Astrocyte (in vitro differentiated cells and primary cell): ENCODE measurements at regions not wholly inside any gene's neighbourhood (a gene's known extent, or its start where the extent isn't known, plus 50 kb on each side); places are given as distances from the start of the nearest gene placed in this dataset.

Source experiments
- DNase-seq: peaks from one replicate; pipeline ENCODE4 v3.0.0-alpha.2; 2010; ENCODE audit warnings: low read depth
- FAIRE-seq: peaks from 2 replicates; lab custom pipeline; 2011; peaks lifted over from hg19 to GRCh38; lab: Jason Lieb, UNC
- H2AFZ ChIP-seq: 2 replicates; pipeline ENCODE4 v1.6.0; 2012; ENCODE audit warnings: low read depth, low read length, inconsistent platforms
- H3K27ac ChIP-seq: 2 replicates; pipeline ENCODE4 v1.5.1; 2011; ENCODE audit warnings: low read depth, low read length, inconsistent platforms
- H3K27me3 ChIP-seq: 2 replicates; pipeline ENCODE4 v1.6.0; 2011; ENCODE audit warnings: low read length, inconsistent platforms; ENCODE audit not compliant: insufficient read depth
- H3K36me3 ChIP-seq: 2 replicates; pipeline ENCODE4 v1.5.1; 2011; ENCODE audit warnings: low read length, inconsistent platforms; ENCODE audit not compliant: insufficient read depth
- H3K4me1 ChIP-seq: 2 replicates; pipeline ENCODE4 v1.5.1; 2011; ENCODE audit warnings: low read length, inconsistent platforms; ENCODE audit not compliant: insufficient read depth
- H3K4me2 ChIP-seq: 2 replicates; pipeline ENCODE4 v1.6.0; 2012; ENCODE audit warnings: low read length, inconsistent platforms
- H3K4me3 ChIP-seq: 2 replicates; pipeline ENCODE4 v1.5.1; 2011; ENCODE audit warnings: low read depth, mild to moderate bottlenecking, low read length, inconsistent platforms; ENCODE audit not compliant: insufficient read depth
- H3K79me2 ChIP-seq: 2 replicates; pipeline ENCODE4 v1.6.0; 2012; ENCODE audit warnings: mild to moderate bottlenecking, low read length, inconsistent platforms; ENCODE audit not compliant: insufficient read depth
- H3K9ac ChIP-seq: 2 replicates; pipeline ENCODE4 v1.6.0; 2012; ENCODE audit warnings: mild to moderate bottlenecking, low read length, inconsistent platforms
- H3K9me3 ChIP-seq: 2 replicates; pipeline ENCODE4 v1.5.1; 2012; ENCODE audit warnings: low read depth, mild to moderate bottlenecking, low read length, inconsistent platforms; ENCODE audit not compliant: insufficient read depth
- H4K20me1 ChIP-seq: 2 replicates; pipeline ENCODE4 v1.6.0; 2012; ENCODE audit warnings: low read length, inconsistent platforms; ENCODE audit not compliant: insufficient read depth
- H3K27ac Mint-ChIP-seq: one replicate; pipeline ENCODE4 v1.8.0; 2021; ENCODE audit warnings: mild to moderate bottlenecking, mixed read lengths; ENCODE audit not compliant: unreplicated experiment
- H3K27me3 Mint-ChIP-seq: one replicate; pipeline ENCODE4 v1.8.0; 2021; ENCODE audit warnings: low read depth, mixed read lengths; ENCODE audit not compliant: unreplicated experiment
- H3K36me3 Mint-ChIP-seq: one replicate; pipeline ENCODE4 v1.8.0; 2021; ENCODE audit warnings: low read depth, mixed read lengths; ENCODE audit not compliant: unreplicated experiment
- H3K4me1 Mint-ChIP-seq: one replicate; pipeline ENCODE4 v1.8.0; 2021; ENCODE audit warnings: low read depth, mixed read lengths; ENCODE audit not compliant: unreplicated experiment
- H3K4me3 Mint-ChIP-seq: one replicate; pipeline ENCODE4 v1.8.0; 2021; ENCODE audit warnings: mild to moderate bottlenecking, moderate library complexity, mixed read lengths; ENCODE audit not compliant: unreplicated experiment
- H3K9me3 Mint-ChIP-seq: one replicate; pipeline ENCODE4 v1.8.0; 2021; ENCODE audit warnings: mild to moderate bottlenecking, mixed read lengths; ENCODE audit not compliant: unreplicated experiment
- EZH2 ChIP-seq: IDR thresholded peaks from 2 replicates; pipeline ENCODE4 v1.6.1; 2012; ENCODE audit warnings: mild to moderate bottlenecking, low read length, inconsistent platforms; ENCODE audit not compliant: insufficient read depth
- TF ChIP-seq, protein P1 (sequence below): IDR thresholded peaks from 2 replicates; pipeline ENCODE4 v1.5.1; 2011; ENCODE audit warnings: low read depth, mild to moderate bottlenecking, inconsistent platforms, low read length, moderate library complexity; ENCODE audit not compliant: insufficient read depth

- Histone ChIP-seq H3K4me1 (no peaks in the 10 kb centered on the region), H3K4me2 (no peak overlapping the region), H4K20me1 (no peaks in the 10 kb centered on the region), H3K36me3 (no peaks in the 10 kb centered on the region), H3K27me3 (no peaks in the 10 kb centered on the region), H3K9ac (no peak overlapping the region), H2AFZ (no peak overlapping the region), H3K79me2 (no peaks in the 10 kb centered on the region), H3K9me3 (no peaks in the 10 kb centered on the region), H3K4me3 (no peak overlapping the region), H3K27ac (no peak overlapping the region)
- Mint-ChIP-seq H3K27ac (no peak overlapping the region), H3K27me3 (no peaks in the 10 kb centered on the region), H3K4me1 (peaks cover 12% of the 10 kb centered on the region), H3K9me3 (no peaks in the 10 kb centered on the region), H3K36me3 (no peaks in the 10 kb centered on the region), H3K4me3 (no peak overlapping the region)
- TF ChIP-seq, protein P1, sequence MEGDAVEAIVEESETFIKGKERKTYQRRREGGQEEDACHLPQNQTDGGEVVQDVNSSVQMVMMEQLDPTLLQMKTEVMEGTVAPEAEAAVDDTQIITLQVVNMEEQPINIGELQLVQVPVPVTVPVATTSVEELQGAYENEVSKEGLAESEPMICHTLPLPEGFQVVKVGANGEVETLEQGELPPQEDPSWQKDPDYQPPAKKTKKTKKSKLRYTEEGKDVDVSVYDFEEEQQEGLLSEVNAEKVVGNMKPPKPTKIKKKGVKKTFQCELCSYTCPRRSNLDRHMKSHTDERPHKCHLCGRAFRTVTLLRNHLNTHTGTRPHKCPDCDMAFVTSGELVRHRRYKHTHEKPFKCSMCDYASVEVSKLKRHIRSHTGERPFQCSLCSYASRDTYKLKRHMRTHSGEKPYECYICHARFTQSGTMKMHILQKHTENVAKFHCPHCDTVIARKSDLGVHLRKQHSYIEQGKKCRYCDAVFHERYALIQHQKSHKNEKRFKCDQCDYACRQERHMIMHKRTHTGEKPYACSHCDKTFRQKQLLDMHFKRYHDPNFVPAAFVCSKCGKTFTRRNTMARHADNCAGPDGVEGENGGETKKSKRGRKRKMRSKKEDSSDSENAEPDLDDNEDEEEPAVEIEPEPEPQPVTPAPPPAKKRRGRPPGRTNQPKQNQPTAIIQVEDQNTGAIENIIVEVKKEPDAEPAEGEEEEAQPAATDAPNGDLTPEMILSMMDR = no peak
- no peak for TF ChIP-seq EZH2
- DNase-seq = no peak
- no peak for FAIRE-seq
Measured at GRCh38 chr4:11597506-11597905, 168.8 kb upstream of the HS3ST1 start.

GRCh38 chr4:11596989-11597388 is 168.3 kb upstream of the HS3ST1 start:
- Mint-ChIP-seq H3K9me3 (no peaks in the 10 kb centered on the region), H3K4me3 (no peak overlapping the region)
- no peak overlapping the region for H3K4me2 ChIP-seq

GRCh38 chr4:11593576-11594116 is 165.0 kb upstream of the HS3ST1 start:
- Histone ChIP-seq H3K4me1 (peaks cover 8% of the 10 kb centered on the region), H4K20me1 (no peaks in the 10 kb centered on the region), H2AFZ (no peak overlapping the region), H3K4me2 (no peak overlapping the region), H3K4me3 (no peak overlapping the region), H3K9ac (no peak overlapping the region), H3K27ac (no peak overlapping the region), H3K9me3 (no peaks in the 10 kb centered on the region), H3K27me3 (no peaks in the 10 kb centered on the region), H3K79me2 (no peaks in the 10 kb centered on the region), H3K36me3 (no peaks in the 10 kb centered on the region)
- TF ChIP-seq, protein P1 = no peak
- TF ChIP-seq EZH2 = no peak
- H3K4me1 Mint-ChIP-seq = peaks cover 14% of the 10 kb centered on the region
- no peak overlapping the region for H3K27ac Mint-ChIP-seq
- DNase-seq (no peak), FAIRE-seq (no peak)
- H3K9me3 Mint-ChIP-seq = no peaks in the 10 kb centered on the region
- H3K27me3 Mint-ChIP-seq = no peaks in the 10 kb centered on the region
- no peaks in the 10 kb centered on the region for H3K36me3 Mint-ChIP-seq
- H3K4me3 Mint-ChIP-seq = no peak overlapping the region

More at GRCh38 chr4:11596989-11597388, 168.3 kb upstream of the HS3ST1 start:
- Histone ChIP-seq H3K27me3 (no peaks in the 10 kb centered on the region), H4K20me1 (no peaks in the 10 kb centered on the region), H3K27ac (no peak overlapping the region), H3K79me2 (no peaks in the 10 kb centered on the region), H3K4me1 (no peaks in the 10 kb centered on the region), H3K9me3 (no peaks in the 10 kb centered on the region), H3K9ac (no peak overlapping the region), H3K36me3 (no peaks in the 10 kb centered on the region), H3K4me3 (no peak overlapping the region), H2AFZ (no peak overlapping the region)
- peaks cover 12% of the 10 kb centered on the region for H3K4me1 Mint-ChIP-seq
- FAIRE-seq = no peak
- no peaks in the 10 kb centered on the region for H3K27me3 Mint-ChIP-seq
- TF ChIP-seq, protein P1 = no peak
- no peak for TF ChIP-seq EZH2
- no peak overlapping the region for H3K27ac Mint-ChIP-seq
- no peak for DNase-seq
- no peaks in the 10 kb centered on the region for H3K36me3 Mint-ChIP-seq
